NCI-H1417 treated with DMSO at 0.1 percent for 48 hours (cell line): ENCODE measurements at regions not wholly inside any gene's neighbourhood (a gene's known extent, or its start where the extent isn't known, plus 50 kb on each side); places are given as distances from the start of the nearest gene placed in this dataset.
"Not testable (repeated sequence)": the region's sequence is repeated elsewhere in the genome, so short reads cannot be mapped to it uniquely, and the experiment has no call there.

Experiments
- DNase-seq: peaks from one replicate; lab custom pipeline; 2025; lab: John Stamatoyannopoulos, UW

- DNase-seq = no peak
These were observed 916.9 kb upstream of the SOX9 start for GRCh38 chr17:71203953-71204352.

- not testable (repeated sequence) for DNase-seq
These were observed 914.9 kb upstream of the SOX9 start for GRCh38 chr17:71205951-71206350.

- DNase-seq = no peak
These were observed 912.6 kb upstream of the SOX9 start for GRCh38 chr17:71208111-71208704.

- DNase-seq = no peak
These were observed 906.9 kb upstream of the SOX9 start for GRCh38 chr17:71213936-71214335.

GRCh38 chr17:71217769-71218168 is 903.1 kb upstream of the SOX9 start:
- no peak for DNase-seq

- no peak for DNase-seq
These were observed 895.8 kb upstream of the SOX9 start for GRCh38 chr17:71224824-71225575.

GRCh38 chr17:71227841-71228240 is 893.0 kb upstream of the SOX9 start:
- no peak for DNase-seq

GRCh38 chr17:71229070-71229469 is 891.8 kb upstream of the SOX9 start:
- DNase-seq = no peak

GRCh38 chr17:71232801-71233559 is 887.8 kb upstream of the SOX9 start:
- DNase-seq = no peak

GRCh38 chr17:71234349-71234748 is 886.5 kb upstream of the SOX9 start:
- no peak for DNase-seq

- peak; percentile 47 for DNase-seq
These were observed 882.8 kb upstream of the SOX9 start for GRCh38 chr17:71237903-71238538.

- no peak for DNase-seq
These were observed 873.3 kb upstream of the SOX9 start for GRCh38 chr17:71247441-71248015.

GRCh38 chr17:71251276-71251675 is 869.5 kb upstream of the SOX9 start:
- no peak for DNase-seq

GRCh38 chr17:71251951-71252350 is 868.9 kb upstream of the SOX9 start:
- no peak for DNase-seq

GRCh38 chr17:71252436-71252835 is 868.4 kb upstream of the SOX9 start:
- no peak for DNase-seq

GRCh38 chr17:71257096-71257495 is 863.7 kb upstream of the SOX9 start:
- no peak for DNase-seq

GRCh38 chr17:71260366-71260940 is 860.4 kb upstream of the SOX9 start:
- DNase-seq = peak; percentile 27

- no peak for DNase-seq
These were observed 858.2 kb upstream of the SOX9 start for GRCh38 chr17:71262586-71262985.

GRCh38 chr17:71267668-71268067 is 853.2 kb upstream of the SOX9 start:
- no peak for DNase-seq

GRCh38 chr17:71269201-71269600 is 851.6 kb upstream of the SOX9 start:
- DNase-seq = no peak

- DNase-seq = no peak
These were observed 847.4 kb upstream of the SOX9 start for GRCh38 chr17:71273441-71273840.

- DNase-seq = no peak
These were observed 844.7 kb upstream of the SOX9 start for GRCh38 chr17:71276079-71276478.
